ENCODE measurements at regions not wholly inside any gene's neighbourhood (a gene's known extent, or its start where the extent isn't known, plus 50 kb on each side); places are given as distances from the start of the nearest gene placed in this dataset.

GRCh38 chr13:65909501-65909900 is 1320.6 kb downstream of the PCDH9 start:
- TF ChIP-seq POLR2AphosphoS5 (IDR thresholded peaks at IDR 0.05; ENCODE audit: borderline replicate concordance, low read depth, low read length) (no peak), EZH2 (IDR thresholded peaks at IDR 0.05) (no peak)
